Hematopoietic multipotent progenitor cell treated with erythropoietin and hydrocortisone succinate and interleukin-3 and kit ligand, for 8 days (in vitro differentiated cells): ENCODE measurements at regions not wholly inside any gene's neighbourhood (a gene's known extent, or its start where the extent isn't known, plus 50 kb on each side); places are given as distances from the start of the nearest gene placed in this dataset.
A peak's percentile ranks its signal among the peaks of the same experiment; 100 is the strongest.
"Not testable (repeated sequence)": the region's sequence is repeated elsewhere in the genome, so short reads cannot be mapped to it uniquely, and the experiment has no call there.

ENCODE experiments used
- DNase-seq: peaks from one replicate; pipeline ENCODE4 v3.0.0-alpha.2; 2015

- DNase-seq, result not testable (repeated sequence)
These were observed 88.8 kb upstream of the MYLIP start for GRCh38 chr6:16039892-16040627.

DNA sequence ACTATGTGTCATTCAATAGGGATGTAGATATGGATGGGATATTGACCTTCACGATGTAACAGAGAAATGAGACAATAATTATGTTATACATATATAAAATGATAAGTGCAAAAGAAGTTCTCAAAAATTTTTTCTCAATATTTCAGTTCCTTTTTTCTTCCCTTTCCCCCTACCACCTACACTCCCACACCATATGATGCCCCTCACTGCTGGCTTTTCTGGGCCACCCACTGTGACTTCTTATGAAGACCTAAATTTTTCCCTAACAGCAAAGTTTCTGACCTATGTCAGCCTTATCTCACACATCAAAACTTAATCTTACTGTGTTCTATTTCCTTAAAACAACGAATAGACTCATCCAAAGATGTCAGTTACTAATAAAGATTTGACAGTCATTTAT lies 89.9 kb upstream of the MYLIP start:
- no peak for DNase-seq

DNA sequence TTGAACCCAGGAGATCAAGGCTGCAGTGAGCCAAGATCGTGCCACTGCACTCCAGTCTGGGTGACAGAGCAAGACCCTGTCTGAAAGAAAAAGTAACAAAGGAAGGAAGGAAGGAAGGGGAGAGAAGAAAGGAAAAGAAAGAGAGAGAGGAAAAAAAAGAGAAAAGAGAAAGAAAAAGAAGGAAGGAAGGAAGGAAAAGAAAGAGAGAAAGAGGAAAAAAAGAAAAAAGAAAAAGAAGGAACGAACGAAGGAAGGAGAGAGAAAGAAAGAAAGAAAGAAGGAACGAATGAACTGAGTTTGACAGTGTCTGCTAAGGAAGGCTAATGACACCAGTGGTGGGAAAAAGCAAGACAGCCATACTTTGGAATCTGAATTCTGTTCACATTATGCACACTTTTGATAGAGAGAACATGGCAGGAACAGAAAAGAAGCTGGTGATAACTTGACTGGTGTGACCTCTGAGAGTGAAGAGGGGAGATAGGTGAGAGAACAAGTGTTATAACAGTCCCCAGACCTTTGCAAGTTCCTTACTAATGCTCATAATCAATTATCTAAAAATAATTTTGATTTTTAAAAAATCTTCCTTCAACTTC lies 93.3 kb upstream of the MYLIP start:
- no peak for DNase-seq

DNA sequence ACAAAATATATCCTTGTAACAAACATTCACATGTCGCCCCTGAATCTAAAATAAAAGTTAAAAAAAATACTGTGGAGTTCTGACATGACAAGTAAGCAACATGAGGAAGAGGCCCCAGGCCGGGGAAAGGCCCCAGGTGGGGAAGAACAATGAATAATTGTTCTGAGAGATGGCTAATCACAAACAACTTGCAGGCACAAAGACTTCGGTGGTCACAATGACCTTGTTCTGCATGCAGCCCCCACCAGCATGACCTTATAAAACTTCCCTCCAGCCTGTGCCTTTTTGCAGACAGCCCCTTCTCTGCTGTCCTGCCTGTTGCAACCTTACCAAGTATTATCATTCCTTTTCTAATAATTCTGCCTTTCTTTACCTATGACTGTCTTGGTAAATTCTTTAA lies 95.7 kb upstream of the MYLIP start:
- DNase-seq, result no peak

DNA sequence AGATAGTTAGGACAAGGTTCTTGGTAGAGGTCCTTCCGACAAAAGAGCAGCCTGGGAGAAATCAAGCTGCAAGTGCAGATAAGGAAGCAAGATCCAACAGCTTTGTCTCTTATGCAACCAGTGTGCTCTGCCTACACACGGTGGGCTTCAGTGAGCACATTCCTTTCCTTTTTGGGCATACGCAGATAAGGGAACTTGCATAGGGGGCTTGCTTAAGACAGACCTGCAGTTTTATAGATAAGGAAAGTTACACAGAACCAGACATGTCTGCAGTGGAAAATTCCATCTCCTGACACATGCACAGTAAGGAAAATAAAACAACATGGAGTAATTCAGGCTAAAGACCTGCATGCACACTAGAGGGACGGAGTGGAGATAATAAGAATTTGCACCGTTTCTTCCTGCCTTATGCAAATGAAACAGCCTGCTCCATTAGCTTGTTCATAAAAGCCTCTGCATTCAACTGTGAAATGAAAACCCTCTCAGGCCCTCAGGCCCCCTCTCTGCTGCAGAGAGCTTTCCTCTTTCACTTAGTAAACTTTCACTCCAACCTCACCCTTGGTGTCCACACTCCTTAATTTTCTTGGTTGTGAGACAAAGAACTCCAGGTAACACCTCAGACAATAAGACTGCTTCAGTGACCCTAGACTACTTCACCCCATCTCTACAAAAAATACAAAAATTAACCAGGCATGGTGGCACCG lies 97.5 kb upstream of the MYLIP start:
- peak; percentile 94 for DNase-seq

DNA sequence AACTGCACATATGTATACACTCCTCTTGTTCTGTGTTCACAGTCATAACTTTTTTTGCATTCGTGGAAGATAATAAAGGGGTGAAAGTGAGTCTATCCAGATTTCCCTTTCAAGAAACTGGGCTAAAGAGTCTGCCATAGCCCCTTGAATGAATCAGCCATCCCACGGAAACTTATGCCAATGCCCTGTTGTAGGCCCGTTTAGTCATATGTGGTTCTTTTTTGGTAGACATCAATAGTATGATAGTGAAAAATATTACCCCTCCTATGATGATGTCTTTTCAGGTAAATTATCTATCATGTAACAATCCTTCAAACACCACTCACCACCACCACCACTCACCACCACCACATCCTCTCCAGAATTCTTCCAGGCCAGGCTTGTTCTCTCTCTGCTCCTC lies 99.9 kb upstream of the MYLIP start:
- no peak for DNase-seq

- DNase-seq, result no peak
These were observed 108.6 kb upstream of the MYLIP start for GRCh38 chr6:16020259-16020658.

DNA sequence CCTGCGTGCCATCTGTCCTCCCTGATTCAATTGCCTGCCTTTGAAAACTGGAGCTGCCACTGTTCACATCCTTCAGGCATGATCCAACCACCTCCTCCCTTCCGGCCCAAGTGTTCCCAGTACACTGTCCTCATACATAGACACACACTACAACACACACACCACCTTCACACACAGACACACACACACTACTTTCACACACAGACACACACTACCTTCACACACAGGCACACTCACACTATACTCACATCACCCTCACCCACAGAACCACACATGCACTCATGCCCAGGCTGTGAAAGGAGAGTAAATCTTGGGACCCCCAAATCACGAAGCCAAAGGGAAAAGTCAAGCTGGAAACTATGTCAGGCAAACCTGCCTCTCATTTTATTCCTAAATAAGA lies 109.4 kb upstream of the MYLIP start:
- DNase-seq, result no peak

DNA sequence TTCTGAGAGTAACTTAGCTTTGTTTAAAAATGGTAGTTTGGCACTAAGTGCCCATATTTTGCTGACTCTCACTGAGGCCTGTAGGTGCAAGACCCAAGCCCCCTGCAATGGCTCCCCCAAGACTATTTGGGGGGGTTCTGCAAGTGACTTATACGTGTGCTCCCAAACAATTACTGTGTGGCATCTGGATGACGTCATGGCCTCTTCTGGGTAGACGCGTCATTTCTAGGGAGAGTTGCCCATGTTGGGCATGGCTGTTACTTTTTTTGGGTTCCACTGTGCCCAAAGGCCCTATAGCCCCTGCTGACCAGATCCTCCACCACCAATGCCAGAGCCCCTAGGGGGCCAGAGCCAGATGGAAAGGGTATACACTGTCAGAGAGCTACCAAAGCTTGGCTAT lies 110.3 kb upstream of the MYLIP start:
- no peak for DNase-seq

- DNase-seq, result not testable (repeated sequence)
These were observed 114.6 kb upstream of the MYLIP start for GRCh38 chr6:16014325-16014724.

DNA sequence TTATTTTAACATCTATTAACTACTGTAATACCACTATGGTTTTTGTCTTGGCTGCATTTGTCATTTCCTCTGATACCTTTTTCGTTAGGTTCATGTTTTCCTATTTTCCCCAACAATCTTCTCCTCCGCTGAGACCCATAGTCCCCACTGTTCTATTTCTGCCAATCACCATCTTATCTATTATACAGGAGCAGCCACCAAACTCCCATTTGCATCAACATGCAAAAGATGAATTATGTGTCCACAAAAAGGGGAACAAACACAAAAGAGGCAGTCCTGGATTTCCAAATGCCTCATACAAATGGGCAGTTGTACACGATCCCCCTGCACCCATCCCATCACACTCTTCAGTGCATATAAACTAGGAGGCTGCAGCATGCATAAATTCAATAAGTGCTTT lies 121.7 kb upstream of the MYLIP start:
- DNase-seq, result no peak

DNA sequence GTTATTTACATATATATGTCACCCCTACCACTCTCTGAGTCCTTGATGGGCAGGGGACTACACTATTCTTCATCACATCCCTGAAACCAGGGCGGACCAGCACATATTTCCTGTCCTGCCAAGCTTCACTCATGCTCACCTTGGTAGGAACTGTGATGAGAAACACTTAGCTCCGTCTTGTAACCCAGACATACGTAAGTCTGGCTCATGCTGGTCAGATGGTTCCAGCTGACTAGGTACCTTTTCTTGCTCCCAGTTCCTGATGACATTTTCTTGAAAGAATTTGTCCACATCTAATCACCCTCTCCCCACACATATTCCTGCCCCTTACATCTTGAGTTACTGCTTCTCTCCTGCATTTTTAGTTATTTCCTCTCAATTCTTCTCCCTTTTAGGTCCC lies 122.2 kb upstream of the MYLIP start:
- no peak for DNase-seq

GRCh38 chr6:16004934-16005679 lies 123.8 kb upstream of the MYLIP start:
- peak; percentile 75 for DNase-seq

DNA sequence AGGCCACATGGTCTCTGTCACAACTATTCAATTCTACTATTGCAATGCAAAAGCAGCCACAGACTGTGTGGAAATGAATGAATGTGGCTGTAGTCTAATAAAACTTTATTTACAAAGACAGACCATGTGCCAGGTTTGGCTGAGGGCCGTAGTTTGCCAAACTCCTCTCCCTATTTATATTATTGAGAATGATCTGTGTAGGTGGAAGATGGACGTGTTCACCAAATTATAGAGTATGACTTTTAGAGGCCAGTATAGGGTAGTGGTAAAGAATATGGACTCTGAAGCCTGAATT lies 125.7 kb upstream of the MYLIP start:
- no peak for DNase-seq

GRCh38 chr6:16002332-16003196 lies 126.3 kb upstream of the MYLIP start:
- DNase-seq, result peak; percentile 82

GRCh38 chr6:16001158-16001557 lies 127.7 kb upstream of the MYLIP start:
- no peak for DNase-seq

- no peak for DNase-seq
These were observed 129.7 kb upstream of the MYLIP start for GRCh38 chr6:15999201-15999600.

- no peak for DNase-seq
These were observed 131.1 kb upstream of the MYLIP start for GRCh38 chr6:15997586-15998388.

DNA sequence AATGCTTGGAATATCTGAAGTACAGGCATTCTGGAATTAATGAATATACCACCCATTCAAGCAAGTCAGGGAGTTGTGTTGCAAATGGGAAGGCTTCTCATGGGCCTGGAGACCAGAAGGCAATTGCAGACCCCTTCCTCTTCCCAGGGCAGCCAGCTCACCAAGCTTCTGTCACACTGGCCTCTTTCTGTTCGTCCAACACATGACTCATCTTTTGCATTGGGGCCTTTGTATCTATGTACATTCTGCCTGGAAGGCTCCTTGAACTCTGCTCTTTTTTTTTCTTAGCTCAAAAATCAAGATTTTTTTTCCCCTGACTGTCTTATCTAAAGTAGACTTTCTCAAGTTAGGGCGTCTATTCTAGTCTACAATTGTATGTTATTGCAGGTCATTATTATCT lies 132.9 kb upstream of the MYLIP start:
- DNase-seq, result peak; percentile 44

- DNase-seq, result peak; percentile 75
These were observed 133.4 kb upstream of the MYLIP start for GRCh38 chr6:15995493-15995892.

- DNase-seq, result peak; percentile 30
These were observed 133.9 kb upstream of the MYLIP start for GRCh38 chr6:15994814-15995459.
